Omental fat pad (tissue), 3 donors: ENCODE measurements at regions not wholly inside any gene's neighbourhood (a gene's known extent, or its start where the extent isn't known, plus 50 kb on each side); places are given as distances from the start of the nearest gene placed in this dataset.
"Not testable (repeated sequence)": the region's sequence is repeated elsewhere in the genome, so short reads cannot be mapped to it uniquely, and the experiment has no call there.

ENCODE experiments used
- ATAC-seq: fragments of 150-250 bp; one replicate; pipeline ENCODE4 v1.9.1; 2016; ENCODE audit warnings: mild to moderate bottlenecking, moderate library complexity; ENCODE audit not compliant: low FRiP score
- DNase-seq: peaks from one replicate; pipeline ENCODE4 v3.0.0-alpha.2; 2019; ENCODE audit warnings: low spot score
- CTCF ChIP-seq, 3 donors: fragments of 450-650 bp; IDR thresholded peaks; one replicate each; pipeline ENCODE4 v1.5.1; 2016 to 2017; ENCODE audit warnings: antibody characterized with exemption in 3 of 3, mild to moderate bottlenecking in 3 of 3, moderate library complexity in 2 of 3

DNA sequence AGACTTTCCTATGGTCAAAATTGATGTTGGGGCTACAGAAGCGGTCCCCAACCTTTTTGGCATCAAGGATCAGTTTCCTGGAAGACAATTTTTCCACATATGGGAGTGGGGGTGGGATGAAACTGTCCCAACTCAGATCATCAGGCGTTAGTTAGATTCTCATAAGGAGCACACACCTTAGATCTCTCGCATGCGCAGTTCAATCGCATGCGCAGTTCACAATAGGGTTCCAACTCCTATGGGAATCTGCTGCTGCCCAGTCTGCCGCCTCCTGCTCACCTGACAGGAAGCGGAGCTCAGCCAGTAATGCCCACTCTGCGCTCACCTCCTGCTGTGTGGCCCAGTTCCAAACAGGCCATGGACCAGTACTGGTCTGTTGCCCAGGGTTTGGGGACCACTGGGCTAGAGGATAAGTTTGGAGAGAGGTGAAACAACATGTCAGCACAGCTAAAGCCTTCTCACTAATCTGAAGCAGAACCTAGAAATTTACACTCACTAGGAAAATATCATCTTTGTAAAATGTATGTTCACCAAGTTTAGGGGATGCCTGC lies 410.8 kb upstream of the ZNF804A start:
- no peak for TF ChIP-seq CTCF (IDR thresholded peaks at IDR 0.05)
- no peak for DNase-seq
- ATAC-seq = no peak

DNA sequence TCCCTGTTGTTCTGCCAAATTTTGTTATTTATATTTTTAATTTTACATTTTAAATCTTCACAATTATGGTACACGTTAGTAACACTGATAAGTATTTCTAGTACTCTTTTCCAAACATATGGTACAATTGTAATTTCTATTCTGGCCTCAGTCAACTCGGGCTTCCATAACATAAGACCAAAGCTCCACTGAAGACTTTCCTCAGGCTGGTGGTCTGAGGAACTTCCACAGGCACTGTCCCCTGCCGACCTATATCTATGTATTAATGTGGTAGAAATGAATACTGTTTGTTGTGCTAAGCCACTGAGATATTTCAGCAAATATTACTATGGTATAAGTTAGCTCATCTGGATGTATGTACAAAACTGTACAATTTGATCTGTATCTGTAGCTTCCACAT lies 407.6 kb upstream of the ZNF804A start:
- no peak for DNase-seq
- TF ChIP-seq CTCF (IDR thresholded peaks at IDR 0.05) = no peak
- ATAC-seq = no peak

DNA sequence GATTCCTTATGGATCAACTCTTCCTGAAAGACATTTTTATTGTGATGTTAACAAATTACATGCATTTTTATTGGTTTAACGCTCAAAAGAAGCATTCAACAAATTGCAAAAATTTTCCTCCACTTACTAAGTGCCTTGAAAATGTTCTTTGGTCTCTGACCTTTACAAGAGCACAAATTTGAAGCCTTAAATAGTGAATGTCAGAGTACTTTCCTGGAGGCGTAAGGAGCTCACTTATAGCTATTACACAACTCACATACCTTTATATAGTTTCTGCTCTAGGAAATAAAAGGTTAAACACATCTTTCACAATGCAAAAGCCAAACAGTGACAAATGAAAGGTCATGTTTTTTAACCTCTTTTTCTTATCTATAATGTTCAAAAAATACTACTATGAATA lies 405.7 kb upstream of the ZNF804A start:
- DNase-seq = no peak
- ATAC-seq = no peak
- no peak for TF ChIP-seq CTCF (IDR thresholded peaks at IDR 0.05)

GRCh38 chr2:184197413-184197812 lies 400.9 kb upstream of the ZNF804A start:
- ATAC-seq (no peak), DNase-seq (no peak)
- no peak for TF ChIP-seq CTCF (IDR thresholded peaks at IDR 0.05)

- ATAC-seq, DNase-seq: not testable (repeated sequence)
Measured at GRCh38 chr2:184198791-184199190, 399.5 kb upstream of the ZNF804A start.

DNA sequence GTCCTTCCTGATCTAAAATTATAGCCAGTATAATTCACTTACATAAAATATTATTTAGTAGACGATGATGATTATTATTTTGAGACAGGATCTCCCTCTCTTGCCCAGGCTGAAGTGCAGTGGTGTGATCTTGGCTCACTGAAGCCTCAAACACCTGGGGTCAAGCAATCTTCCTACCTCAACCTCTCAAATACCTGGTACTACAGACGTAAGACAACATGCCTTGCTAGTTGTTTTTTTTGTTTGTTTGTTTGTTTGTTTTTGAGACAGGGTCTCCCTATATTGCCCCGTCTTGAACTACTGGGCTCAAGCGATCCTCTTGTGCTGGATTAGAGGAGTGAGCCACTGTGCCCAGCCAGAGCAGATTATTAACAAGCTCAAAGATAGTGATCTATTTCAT lies 399.1 kb upstream of the ZNF804A start:
- ATAC-seq (no peak), DNase-seq (no peak)
- no peak for TF ChIP-seq CTCF (IDR thresholded peaks at IDR 0.05)

- ATAC-seq = no peak
- TF ChIP-seq CTCF (IDR thresholded peaks at IDR 0.05) = no peak
Measured at GRCh38 chr2:184201246-184201645, 397.1 kb upstream of the ZNF804A start.

DNA sequence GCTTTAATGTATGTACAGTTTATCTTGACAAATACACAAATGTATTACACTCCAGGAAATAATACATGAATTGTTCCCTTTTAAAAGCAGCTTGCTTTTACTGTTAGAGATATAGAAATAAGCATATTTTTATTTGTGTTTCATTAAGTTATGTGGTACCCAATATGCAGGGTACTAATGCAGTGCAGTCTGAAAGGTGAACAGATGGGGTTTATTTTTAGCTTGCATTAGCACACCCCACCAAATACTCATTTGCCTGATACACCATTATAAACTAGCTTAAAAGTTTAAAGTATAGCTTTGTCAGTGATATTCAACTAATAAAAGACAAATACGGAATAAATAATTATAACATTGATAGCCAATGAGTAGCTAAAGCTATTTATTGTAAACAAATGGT lies 394.7 kb upstream of the ZNF804A start:
- no peak for ATAC-seq
- no peak for TF ChIP-seq CTCF (IDR thresholded peaks at IDR 0.05)
- no peak for DNase-seq

More at GRCh38 chr2:184201246-184201645, 397.1 kb upstream of the ZNF804A start:
- no peak for DNase-seq
